ENCODE measurements at regions not wholly inside any gene's neighbourhood (a gene's known extent, or its start where the extent isn't known, plus 50 kb on each side); places are given as distances from the start of the nearest gene placed in this dataset.

DNA sequence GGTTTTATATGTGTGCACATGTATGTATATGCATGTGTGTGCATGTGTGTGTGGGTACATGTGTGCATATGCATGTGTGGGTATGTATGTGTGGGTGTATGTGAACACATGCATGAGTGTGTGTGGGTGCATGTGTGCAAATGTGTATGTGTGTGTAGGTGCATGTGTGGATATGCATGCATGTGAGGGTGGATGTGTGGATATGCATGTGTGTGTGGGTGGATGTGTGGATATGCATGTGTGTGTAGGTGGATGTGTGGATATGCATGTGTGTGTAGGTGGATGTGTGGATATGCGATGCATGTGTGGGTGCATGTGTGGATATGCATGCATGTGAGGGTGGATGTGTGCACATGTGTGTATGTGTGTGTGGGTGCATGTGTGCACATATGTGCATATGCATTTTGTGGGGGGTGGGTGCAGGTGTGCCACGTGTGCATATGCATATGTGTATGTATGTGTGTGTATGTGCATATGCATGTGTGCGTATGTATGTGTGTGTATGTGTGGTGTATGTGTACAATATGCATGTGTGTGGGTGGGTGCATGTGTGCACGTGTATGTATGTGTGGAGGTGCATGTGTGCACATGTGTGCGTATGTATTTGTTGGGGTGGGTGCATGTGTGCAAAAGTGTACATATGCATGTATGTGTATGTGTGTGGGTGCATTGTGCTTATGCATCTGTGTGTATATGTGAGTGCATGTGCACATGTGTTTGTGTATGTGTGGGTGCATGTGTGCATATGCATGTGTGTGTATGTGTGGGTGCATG, 144.2 kb downstream of the GAS1 start:
- no peak for DNase-seq (ENCODE audit: low read depth)
- TF ChIP-seq CTCF (IDR thresholded peaks at IDR 0.05; ENCODE audit: low read depth, low read length, missing control alignments) = no peak
- H3K4me3 ChIP-seq (ENCODE audit: low read depth, low read length) = no peak overlapping the region

DNA sequence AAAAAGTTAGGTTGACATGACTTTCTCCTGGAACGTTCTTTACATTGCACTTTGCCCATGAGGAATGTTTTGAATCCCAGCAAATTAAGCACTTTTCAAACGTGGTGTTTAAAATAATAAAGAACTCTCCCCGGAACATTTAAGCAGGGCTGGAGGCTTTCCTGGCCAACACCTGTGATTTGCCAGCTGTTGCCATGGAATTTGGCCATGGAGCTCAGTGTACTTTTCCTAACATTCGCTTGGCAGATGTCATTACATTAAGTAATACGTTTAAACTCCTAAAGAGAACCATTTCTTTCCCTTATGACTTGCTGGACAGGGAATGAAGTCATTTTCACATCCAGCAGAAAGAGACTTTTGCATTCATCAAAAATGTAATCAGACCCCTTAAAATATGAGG, 146.1 kb downstream of the GAS1 start:
- DNase-seq (ENCODE audit: low read depth) = no peak

GRCh38 chr9:86800681-86801080, 146.6 kb downstream of the GAS1 start:
- no peak overlapping the region for H3K4me3 ChIP-seq (ENCODE audit: low read depth, low read length)
- TF ChIP-seq CTCF (IDR thresholded peaks at IDR 0.05; ENCODE audit: low read depth, low read length, missing control alignments) = no peak
- DNase-seq (ENCODE audit: low read depth) = no peak

More for the DNA sequence above, 146.1 kb downstream of the GAS1 start:
- no peak overlapping the region for H3K4me3 ChIP-seq (ENCODE audit: low read depth, low read length)
- TF ChIP-seq CTCF (IDR thresholded peaks at IDR 0.05; ENCODE audit: low read depth, low read length, missing control alignments) = no peak

GRCh38 chr9:86798966-86799365, 148.3 kb downstream of the GAS1 start:
- no peak overlapping the region for H3K4me3 ChIP-seq (ENCODE audit: low read depth, low read length)
- no peak for DNase-seq (ENCODE audit: low read depth)
- TF ChIP-seq CTCF (IDR thresholded peaks at IDR 0.05; ENCODE audit: low read depth, low read length, missing control alignments) = no peak

- H3K4me3 ChIP-seq (ENCODE audit: low read depth, low read length) = no peak overlapping the region
- no peak for TF ChIP-seq CTCF (IDR thresholded peaks at IDR 0.05; ENCODE audit: low read depth, low read length, missing control alignments)
- no peak for DNase-seq (ENCODE audit: low read depth)
Measured at GRCh38 chr9:86796666-86797065, 150.6 kb downstream of the GAS1 start.

- no peak for DNase-seq (ENCODE audit: low read depth)
- no peak for TF ChIP-seq CTCF (IDR thresholded peaks at IDR 0.05; ENCODE audit: low read depth, low read length, missing control alignments)
- H3K4me3 ChIP-seq (ENCODE audit: low read depth, low read length) = no peak overlapping the region
Measured at GRCh38 chr9:86795823-86796553, 151.3 kb downstream of the GAS1 start.
